B cell (primary cell): ENCODE measurements at regions not wholly inside any gene's neighbourhood (a gene's known extent, or its start where the extent isn't known, plus 50 kb on each side); places are given as distances from the start of the nearest gene placed in this dataset.

ENCODE experiments used
- CTCF ChIP-seq: fragments of 200-600 bp; IDR thresholded peaks from one replicate; pipeline ENCODE4 v1.8.0; 2022; ENCODE audit warnings: antibody characterized with exemption, mild to moderate bottlenecking
- EZH2 ChIP-seq: IDR thresholded peaks from 2 replicates; pipeline ENCODE4 v1.6.1; 2012; ENCODE audit warnings: borderline replicate concordance, low read depth, mild to moderate bottlenecking, moderate library complexity, low read length; ENCODE audit not compliant: insufficient read depth, poor library complexity, severe bottlenecking

DNA sequence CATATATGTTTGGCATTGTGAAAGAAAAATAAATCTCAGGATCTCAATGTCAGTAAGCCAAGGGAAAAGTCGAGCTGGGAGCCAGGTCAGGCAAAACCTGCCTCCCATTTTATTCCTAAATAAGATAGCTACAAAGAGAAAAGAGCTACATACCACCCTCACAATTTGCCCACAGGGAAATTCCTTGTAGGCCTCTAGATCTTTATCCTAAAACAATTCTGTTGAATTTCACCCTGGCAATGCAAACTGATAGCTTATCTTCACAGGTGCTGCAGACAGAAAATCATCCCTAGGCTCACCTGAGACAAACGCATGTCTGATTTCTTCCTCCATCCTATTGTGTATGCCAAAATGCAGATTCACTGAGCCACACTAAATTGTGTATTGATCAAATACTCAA is 2587.1 kb downstream of the PCDH9 start:
- no peak for TF ChIP-seq CTCF
- no peak for TF ChIP-seq EZH2
